ENCODE measurements at regions not wholly inside any gene's neighbourhood (a gene's known extent, or its start where the extent isn't known, plus 50 kb on each side); places are given as distances from the start of the nearest gene placed in this dataset.

DNA sequence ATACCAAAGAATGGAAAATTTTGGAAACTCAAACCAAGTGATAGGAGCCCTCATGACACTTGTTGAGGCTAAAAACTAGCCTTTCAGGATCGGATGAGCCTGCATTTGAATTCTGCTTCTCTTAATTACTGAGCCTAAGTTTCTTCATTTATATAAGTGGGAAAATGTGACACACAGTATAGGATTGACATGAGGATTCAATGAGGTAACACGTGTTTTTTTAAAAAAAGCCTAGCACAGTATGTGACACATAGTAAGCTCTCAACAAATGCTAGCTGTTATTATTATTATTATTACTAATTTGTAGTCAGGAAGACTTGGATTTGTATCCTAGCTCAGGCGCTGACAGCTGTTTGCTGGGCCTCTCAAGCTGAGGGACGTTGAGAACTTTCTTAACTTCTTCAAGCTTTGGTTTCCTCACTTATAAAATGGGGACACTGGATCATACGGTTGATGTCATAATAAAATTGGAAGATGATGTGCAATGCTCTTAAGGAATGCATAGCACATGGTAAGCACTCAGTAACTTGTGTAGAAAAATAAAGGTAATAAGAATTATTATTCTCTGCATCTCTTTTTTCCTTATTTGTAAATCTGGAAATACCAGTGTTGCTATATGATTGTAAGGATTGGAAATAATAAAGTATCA lies 55.4 kb upstream of the JUN start:
- no peak for TF ChIP-seq TAF1 (IDR thresholded peaks at IDR 0.05; ENCODE audit: low read depth)
- TF ChIP-seq CTCF (IDR thresholded peaks at IDR 0.05; ENCODE audit: poor library complexity, severe bottlenecking): no peak
- no peaks in the 10 kb centered on the region for H3K36me3 ChIP-seq (ENCODE audit: insufficient read depth, low read length)
- no peaks in the 10 kb centered on the region for H3F3A ChIP-seq (ENCODE audit: insufficient read depth, low read length, poor library complexity, severe bottlenecking)
- no peaks in the 10 kb centered on the region for H3K9me3 ChIP-seq (ENCODE audit: low read length)
- no peaks in the 10 kb centered on the region for H3K79me2 ChIP-seq (replicated peaks; ENCODE audit: insufficient read depth, low read length)
- H4K20me1 ChIP-seq (ENCODE audit: insufficient read depth): no peaks in the 10 kb centered on the region
- H2AFZ ChIP-seq (ENCODE audit: low read depth, low read length): no peak overlapping the region
- H3K27ac ChIP-seq (ENCODE audit: low read length): no peak overlapping the region
- no peak overlapping the region for H3K4me2 ChIP-seq (ENCODE audit: low read length)
- no peaks in the 10 kb centered on the region for H3K27me3 ChIP-seq (ENCODE audit: insufficient read depth, low read depth, low read length)
- no peak overlapping the region for H3K9ac ChIP-seq (ENCODE audit: low read length)
- no peaks in the 10 kb centered on the region for H3K9me2 ChIP-seq (ENCODE audit: insufficient read depth, low read length)
- H3K4me3 ChIP-seq (ENCODE audit: low read length): no peak overlapping the region

- Histone ChIP-seq H3K9ac (ENCODE audit: low read length) (no peak overlapping the region), H2AFZ (ENCODE audit: low read depth, low read length) (no peak overlapping the region), H3F3A (ENCODE audit: insufficient read depth, low read length, poor library complexity, severe bottlenecking) (no peaks in the 10 kb centered on the region), H3K4me2 (ENCODE audit: low read length) (no peak overlapping the region), H3K4me3 (ENCODE audit: low read length) (no peak overlapping the region), H3K27me3 (ENCODE audit: insufficient read depth, low read depth, low read length) (no peaks in the 10 kb centered on the region), H3K36me3 (ENCODE audit: insufficient read depth, low read length) (no peaks in the 10 kb centered on the region), H3K27ac (ENCODE audit: low read length) (no peak overlapping the region), H3K9me2 (ENCODE audit: insufficient read depth, low read length) (no peaks in the 10 kb centered on the region), H3K9me3 (ENCODE audit: low read length) (no peaks in the 10 kb centered on the region), H3K79me2 (replicated peaks; ENCODE audit: insufficient read depth, low read length) (no peaks in the 10 kb centered on the region), H4K20me1 (ENCODE audit: insufficient read depth) (no peaks in the 10 kb centered on the region)
- no peak for TF ChIP-seq POLR2AphosphoS5 (IDR thresholded peaks at IDR 0.05)
- TF ChIP-seq EP300 (conservative IDR thresholded peaks at IDR 0.05; ENCODE audit: poor library complexity, severe bottlenecking): no peak
- TF ChIP-seq TAF1 (IDR thresholded peaks at IDR 0.05; ENCODE audit: low read depth): no peak
- TF ChIP-seq, protein P1, sequence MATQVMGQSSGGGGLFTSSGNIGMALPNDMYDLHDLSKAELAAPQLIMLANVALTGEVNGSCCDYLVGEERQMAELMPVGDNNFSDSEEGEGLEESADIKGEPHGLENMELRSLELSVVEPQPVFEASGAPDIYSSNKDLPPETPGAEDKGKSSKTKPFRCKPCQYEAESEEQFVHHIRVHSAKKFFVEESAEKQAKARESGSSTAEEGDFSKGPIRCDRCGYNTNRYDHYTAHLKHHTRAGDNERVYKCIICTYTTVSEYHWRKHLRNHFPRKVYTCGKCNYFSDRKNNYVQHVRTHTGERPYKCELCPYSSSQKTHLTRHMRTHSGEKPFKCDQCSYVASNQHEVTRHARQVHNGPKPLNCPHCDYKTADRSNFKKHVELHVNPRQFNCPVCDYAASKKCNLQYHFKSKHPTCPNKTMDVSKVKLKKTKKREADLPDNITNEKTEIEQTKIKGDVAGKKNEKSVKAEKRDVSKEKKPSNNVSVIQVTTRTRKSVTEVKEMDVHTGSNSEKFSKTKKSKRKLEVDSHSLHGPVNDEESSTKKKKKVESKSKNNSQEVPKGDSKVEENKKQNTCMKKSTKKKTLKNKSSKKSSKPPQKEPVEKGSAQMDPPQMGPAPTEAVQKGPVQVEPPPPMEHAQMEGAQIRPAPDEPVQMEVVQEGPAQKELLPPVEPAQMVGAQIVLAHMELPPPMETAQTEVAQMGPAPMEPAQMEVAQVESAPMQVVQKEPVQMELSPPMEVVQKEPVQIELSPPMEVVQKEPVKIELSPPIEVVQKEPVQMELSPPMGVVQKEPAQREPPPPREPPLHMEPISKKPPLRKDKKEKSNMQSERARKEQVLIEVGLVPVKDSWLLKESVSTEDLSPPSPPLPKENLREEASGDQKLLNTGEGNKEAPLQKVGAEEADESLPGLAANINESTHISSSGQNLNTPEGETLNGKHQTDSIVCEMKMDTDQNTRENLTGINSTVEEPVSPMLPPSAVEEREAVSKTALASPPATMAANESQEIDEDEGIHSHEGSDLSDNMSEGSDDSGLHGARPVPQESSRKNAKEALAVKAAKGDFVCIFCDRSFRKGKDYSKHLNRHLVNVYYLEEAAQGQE (IDR thresholded peaks at IDR 0.05; ENCODE audit: borderline replicate concordance): no peak
- no peak for TF ChIP-seq CTCF (IDR thresholded peaks at IDR 0.05; ENCODE audit: poor library complexity, severe bottlenecking)
- no peak for TF ChIP-seq EZH2 (IDR thresholded peaks at IDR 0.05; ENCODE audit: borderline replicate concordance, insufficient read depth, low read length, poor library complexity, severe bottlenecking)
- no peak for TF ChIP-seq RAD21 (conservative IDR thresholded peaks at IDR 0.05)
- TF ChIP-seq MXI1 (conservative IDR thresholded peaks at IDR 0.05; ENCODE audit: poor library complexity, severe bottlenecking): no peak
- no peak for TF ChIP-seq SMC3 (conservative IDR thresholded peaks at IDR 0.05; ENCODE audit: poor library complexity)
Observed at GRCh38 chr1:58839846-58840835, 56.3 kb upstream of the JUN start.
